Parathyroid adenoma (tissue), 2 donors: ENCODE measurements at regions not wholly inside any gene's neighbourhood (a gene's known extent, or its start where the extent isn't known, plus 50 kb on each side); places are given as distances from the start of the nearest gene placed in this dataset.

Experiments used
- H2AFZ ChIP-seq: fragments of 300-600 bp; sonication (generic); one replicate; pipeline ENCODE4 v1.7.0; 2017; ENCODE audit warnings: antibody characterized with exemption, mild to moderate bottlenecking
- H3K27ac ChIP-seq: fragments of 300-600 bp; sonication (generic); one replicate; pipeline ENCODE4 v1.7.0; 2017
- H3K27me3 ChIP-seq: fragments of 300-600 bp; sonication (generic); one replicate; pipeline ENCODE4 v1.7.0; 2017; ENCODE audit warnings: low read length; ENCODE audit not compliant: control insufficient read depth, insufficient read depth
- H3K36me3 ChIP-seq: fragments of 300-600 bp; sonication (generic); one replicate; pipeline ENCODE4 v1.7.0; 2017; ENCODE audit warnings: low read length; ENCODE audit not compliant: control insufficient read depth, insufficient read depth
- H3K4me1 ChIP-seq: fragments of 300-600 bp; sonication (generic); one replicate; pipeline ENCODE4 v1.7.0; 2017; ENCODE audit warnings: control low read depth
- H3K4me2 ChIP-seq: fragments of 300-600 bp; sonication (generic); one replicate; pipeline ENCODE4 v1.7.0; 2017; ENCODE audit warnings: low read length
- H3K4me3 ChIP-seq: fragments of 300-600 bp; sonication (generic); one replicate; pipeline ENCODE4 v1.7.0; 2017; ENCODE audit warnings: low read depth, low read length
- H3K79me2 ChIP-seq: fragments of 300-600 bp; sonication (generic); one replicate; pipeline ENCODE4 v1.7.0; 2017; ENCODE audit warnings: control low read depth
- H3K9ac ChIP-seq: fragments of 300-600 bp; sonication (generic); one replicate; pipeline ENCODE4 v1.7.0; 2017; ENCODE audit warnings: mild to moderate bottlenecking
- H3K9me3 ChIP-seq: fragments of 300-600 bp; sonication (generic); one replicate; pipeline ENCODE4 v1.7.0; 2017; ENCODE audit warnings: low read length; ENCODE audit not compliant: control insufficient read depth
- CTCF ChIP-seq: fragments of 300-600 bp; sonication (generic); IDR thresholded peaks from one replicate; pipeline ENCODE4 v1.7.0; 2017; ENCODE audit warnings: antibody characterized with exemption, mild to moderate bottlenecking
- donor health status: primary hyperparathyroidism.

- TF ChIP-seq CTCF = no peak
These were observed 209.8 kb upstream of the MYO3A start for GRCh38 chr10:25724241-25724640.

DNA sequence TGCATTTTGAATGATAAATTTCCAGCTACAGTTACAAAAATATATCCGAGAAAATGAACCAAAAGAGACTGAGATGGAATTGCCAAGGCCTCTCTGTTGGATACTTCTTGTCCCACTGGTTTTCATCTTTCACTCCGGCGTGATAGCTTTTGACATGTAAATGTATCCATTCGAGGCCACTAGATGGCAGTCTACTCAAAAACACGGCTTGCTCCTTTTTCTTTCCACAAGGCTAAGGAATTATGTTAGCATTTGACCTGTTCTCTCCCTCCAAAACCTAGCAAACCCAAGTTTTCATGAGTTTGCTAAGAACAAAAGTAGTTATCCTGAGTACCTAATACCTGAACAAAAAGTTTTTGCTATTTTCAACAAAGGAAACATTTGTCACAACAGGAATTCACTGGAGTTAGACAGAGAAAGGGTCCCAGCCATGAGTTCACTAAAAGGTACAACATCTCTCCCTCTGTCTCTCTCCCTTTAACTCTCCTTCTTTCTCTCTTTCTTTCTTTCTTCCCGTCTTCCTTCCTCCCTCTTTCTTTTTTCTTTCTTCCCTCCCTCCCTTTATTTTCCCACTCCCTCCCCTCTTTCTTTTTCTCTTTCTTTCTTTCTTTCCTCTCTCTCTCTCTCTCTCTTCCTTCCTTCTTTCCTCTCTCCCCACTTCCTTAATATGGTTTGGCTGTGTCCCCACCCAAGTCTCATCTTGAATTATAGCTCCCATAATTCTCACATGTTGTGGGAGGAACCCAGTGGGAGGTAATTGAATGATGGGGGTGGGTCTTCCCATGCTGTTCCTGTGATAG, 207.9 kb upstream of the MYO3A start:
- Histone ChIP-seq H3K9me3 (no peaks in the 10 kb centered on the region), H3K79me2 (no peaks in the 10 kb centered on the region), H3K27ac (no peak overlapping the region), H3K4me1 (no peaks in the 10 kb centered on the region), H3K4me2 (no peak overlapping the region), H3K4me3 (no peak overlapping the region), H3K9ac (no peak overlapping the region), H3K27me3 (peaks cover 3% of the 10 kb centered on the region), H2AFZ (no peak overlapping the region), H3K36me3 (no peaks in the 10 kb centered on the region)
- peak; percentile 53 for TF ChIP-seq CTCF

More at GRCh38 chr10:25724241-25724640, 209.8 kb upstream of the MYO3A start:
- Histone ChIP-seq H3K9me3 (no peaks in the 10 kb centered on the region), H3K27me3 (no peaks in the 10 kb centered on the region), H2AFZ (no peak overlapping the region), H3K4me2 (no peak overlapping the region), H3K36me3 (no peaks in the 10 kb centered on the region), H3K9ac (no peak overlapping the region), H3K4me1 (no peaks in the 10 kb centered on the region), H3K79me2 (no peaks in the 10 kb centered on the region), H3K4me3 (no peak overlapping the region), H3K27ac (no peak overlapping the region)

GRCh38 chr10:25738776-25739175, 195.3 kb upstream of the MYO3A start:
- no peaks in the 10 kb centered on the region for H3K4me1 ChIP-seq
- no peak overlapping the region for H3K4me2 ChIP-seq
- TF ChIP-seq CTCF = no peak
- H3K79me2 ChIP-seq = no peaks in the 10 kb centered on the region
- no peak overlapping the region for H3K27ac ChIP-seq
- no peaks in the 10 kb centered on the region for H3K27me3 ChIP-seq
- H3K36me3 ChIP-seq = no peaks in the 10 kb centered on the region
- no peak overlapping the region for H3K4me3 ChIP-seq
- H3K9ac ChIP-seq = no peak overlapping the region
- no peaks in the 10 kb centered on the region for H3K9me3 ChIP-seq
- no peak overlapping the region for H2AFZ ChIP-seq

DNA sequence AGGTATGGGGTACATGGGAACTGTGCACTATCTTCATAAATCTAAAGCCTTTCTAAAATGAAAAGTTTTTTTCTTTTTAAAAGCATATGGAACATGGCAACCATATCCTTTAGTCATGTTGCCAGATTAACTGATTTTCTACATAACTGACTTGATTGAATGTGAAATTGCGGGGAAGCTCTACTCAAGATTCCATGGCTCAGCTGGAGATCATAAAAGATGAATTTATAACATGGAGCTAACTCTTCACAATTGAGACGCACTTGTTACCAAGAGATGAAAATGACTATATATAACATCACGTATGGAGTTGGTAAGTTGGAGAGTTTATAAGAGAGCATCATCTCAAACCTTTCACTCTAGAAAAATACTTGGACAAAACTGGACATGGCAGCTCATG, 190.2 kb upstream of the MYO3A start:
- Histone ChIP-seq H3K27me3 (no peaks in the 10 kb centered on the region), H3K79me2 (no peaks in the 10 kb centered on the region), H3K4me2 (no peak overlapping the region), H3K9me3 (no peaks in the 10 kb centered on the region), H3K27ac (no peak overlapping the region), H3K9ac (no peak overlapping the region), H3K36me3 (no peaks in the 10 kb centered on the region), H2AFZ (no peak overlapping the region), H3K4me1 (no peaks in the 10 kb centered on the region), H3K4me3 (no peak overlapping the region)
- TF ChIP-seq CTCF = no peak

DNA sequence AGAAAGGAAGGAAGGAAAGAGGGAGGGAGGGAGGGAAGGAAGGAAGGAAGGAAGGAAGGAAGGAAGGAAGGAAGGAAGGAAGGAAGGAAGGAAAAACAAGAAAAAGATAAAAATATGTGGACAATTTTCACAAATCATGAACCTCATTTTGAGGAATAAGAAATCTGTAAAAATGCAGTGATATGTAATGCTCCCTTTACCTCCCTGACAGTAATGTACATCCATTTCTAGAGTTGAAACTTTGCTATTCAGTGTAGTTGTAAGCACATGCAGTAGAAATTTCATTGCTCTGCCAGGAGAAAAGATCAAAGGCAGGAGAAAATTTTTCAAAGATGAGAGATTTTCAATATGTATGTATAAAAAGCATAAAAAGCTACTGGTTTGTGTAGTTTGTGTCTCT, 189.5 kb upstream of the MYO3A start:
- Histone ChIP-seq H3K27ac (no peak overlapping the region), H3K36me3 (no peaks in the 10 kb centered on the region), H3K9ac (no peak overlapping the region), H3K4me3 (no peak overlapping the region), H3K9me3 (no peaks in the 10 kb centered on the region), H3K4me1 (no peaks in the 10 kb centered on the region), H3K27me3 (no peaks in the 10 kb centered on the region), H3K79me2 (no peaks in the 10 kb centered on the region), H3K4me2 (no peak overlapping the region), H2AFZ (no peak overlapping the region)
- TF ChIP-seq CTCF = no peak
